H9 (cell line): ENCODE measurements at regions not wholly inside any gene's neighbourhood (a gene's known extent, or its start where the extent isn't known, plus 50 kb on each side); places are given as distances from the start of the nearest gene placed in this dataset.

Source experiments
- DNase-seq: peaks from one replicate; pipeline ENCODE4 v3.0.0-alpha.2; 2017
- H2AFZ ChIP-seq: one replicate; pipeline ENCODE4 v1.6.1; 2013; ENCODE audit warnings: mild to moderate bottlenecking, low read length, control low read depth, moderate library complexity
- H2AK5ac ChIP-seq: 2 replicates; pipeline ENCODE4 v1.6.1; 2013; ENCODE audit warnings: low read length, control low read depth, mixed read lengths; ENCODE audit not compliant: insufficient read length
- H2BK120ac ChIP-seq: one replicate; pipeline ENCODE4 v1.6.1; 2013; ENCODE audit warnings: low read depth, mild to moderate bottlenecking, low read length, control low read depth, inconsistent platforms; ENCODE audit not compliant: poor library complexity, severe bottlenecking
- H2BK12ac ChIP-seq: 2 replicates; pipeline ENCODE4 v1.6.1; 2013; ENCODE audit warnings: low read length, control low read depth, mixed read lengths, low read depth; ENCODE audit not compliant: insufficient read length
- H2BK15ac ChIP-seq: 2 replicates; pipeline ENCODE4 v1.6.1; 2013; ENCODE audit warnings: low read depth, low read length, control low read depth
- H2BK20ac ChIP-seq: one replicate; pipeline ENCODE4 v1.6.1; 2013; ENCODE audit warnings: low read depth, mild to moderate bottlenecking, low read length, control low read depth, inconsistent platforms; ENCODE audit not compliant: poor library complexity, severe bottlenecking
- H2BK5ac ChIP-seq: 2 replicates; pipeline ENCODE4 v1.6.1; 2013; ENCODE audit warnings: low read length, control low read depth, mixed read lengths; ENCODE audit not compliant: insufficient read length
- H3K14ac ChIP-seq: 2 replicates; pipeline ENCODE4 v1.6.1; 2013; ENCODE audit warnings: low read length, control low read depth; ENCODE audit not compliant: insufficient read depth
- H3K18ac ChIP-seq: 2 replicates; pipeline ENCODE4 v1.6.1; 2013; ENCODE audit warnings: low read depth, mild to moderate bottlenecking, mixed read lengths, low read length, control low read depth; ENCODE audit not compliant: insufficient read length
- H3K23ac ChIP-seq: 2 replicates; pipeline ENCODE4 v1.6.1; 2013; ENCODE audit warnings: low read length, control low read depth, mixed read lengths, low read depth; ENCODE audit not compliant: insufficient read length
- H3K23me2 ChIP-seq: 2 replicates; pipeline ENCODE4 v1.6.1; 2013; ENCODE audit warnings: low read depth, mild to moderate bottlenecking, mixed read lengths, low read length, control low read depth; ENCODE audit not compliant: insufficient read length, poor library complexity, severe bottlenecking
- H3K27ac ChIP-seq: 2 replicates; pipeline ENCODE4 v1.5.1; 2013; ENCODE audit warnings: low read length, control low read depth, mixed read lengths, low read depth; ENCODE audit not compliant: insufficient read length
- H3K27me3 ChIP-seq: 2 replicates; pipeline ENCODE4 v1.6.1; 2013; ENCODE audit warnings: low read length, control low read depth, inconsistent platforms; ENCODE audit not compliant: insufficient read depth
- H3K4ac ChIP-seq: 2 replicates; pipeline ENCODE4 v1.6.1; 2013; ENCODE audit warnings: low read depth, mild to moderate bottlenecking, control low read depth, inconsistent platforms, low read length, moderate library complexity
- H3K4me1 ChIP-seq: 2 replicates; pipeline ENCODE4 v1.6.1; 2013; ENCODE audit warnings: low read length, control low read depth, inconsistent platforms; ENCODE audit not compliant: insufficient read depth
- H3K4me2 ChIP-seq: 2 replicates; pipeline ENCODE4 v1.6.1; 2013; ENCODE audit warnings: low read length, control low read depth, mixed read lengths; ENCODE audit not compliant: insufficient read length, insufficient read depth
- H3K56ac ChIP-seq: 2 replicates; pipeline ENCODE4 v1.6.1; 2013; ENCODE audit warnings: low read depth, mild to moderate bottlenecking, mixed read lengths, low read length, control low read depth; ENCODE audit not compliant: insufficient read length
- H3K79me1 ChIP-seq: 2 replicates; pipeline ENCODE4 v1.6.1; 2013; ENCODE audit warnings: low read depth, mild to moderate bottlenecking, moderate library complexity, low read length, control low read depth, inconsistent platforms; ENCODE audit not compliant: insufficient read depth, poor library complexity, severe bottlenecking
- H3K79me2 ChIP-seq: 2 replicates; pipeline ENCODE4 v1.6.1; 2013; ENCODE audit warnings: low read length, control low read depth, inconsistent platforms; ENCODE audit not compliant: insufficient read depth
- H3K9ac ChIP-seq: 2 replicates; pipeline ENCODE4 v1.6.1; 2013; ENCODE audit warnings: low read length, control low read depth, mixed read lengths; ENCODE audit not compliant: insufficient read length; ENCODE audit errors: extremely low read depth
- H3K9me3 ChIP-seq: one replicate; pipeline ENCODE4 v1.6.1; 2013; ENCODE audit warnings: low read depth, low read length, inconsistent platforms; ENCODE audit not compliant: control insufficient read depth
- H3T11ph ChIP-seq: one replicate; pipeline ENCODE4 v1.6.1; 2013; ENCODE audit warnings: mild to moderate bottlenecking, low read length, control low read depth, inconsistent platforms
- H4K20me1 ChIP-seq: one replicate; pipeline ENCODE4 v1.6.1; 2013; ENCODE audit not compliant: control insufficient read depth, insufficient read length, insufficient read depth
- H4K5ac ChIP-seq: 2 replicates; pipeline ENCODE4 v1.6.1; 2013; ENCODE audit warnings: low read depth, mild to moderate bottlenecking, mixed read lengths, low read length, control low read depth; ENCODE audit not compliant: insufficient read length
- H4K8ac ChIP-seq: replicated peaks from 2 replicates; pipeline ENCODE4 v1.6.1; 2013; ENCODE audit warnings: low read length, control low read depth, mixed read lengths, low read depth; ENCODE audit not compliant: insufficient read length
- H4K91ac ChIP-seq: 2 replicates; pipeline ENCODE4 v1.6.1; 2013; ENCODE audit warnings: low read depth, mild to moderate bottlenecking, moderate library complexity, mixed read lengths, low read length, control low read depth; ENCODE audit not compliant: insufficient read length
- H3K27ac Mint-ChIP-seq, 3 experiments: 2 replicates in 2 of 3; 3 replicates in 1 of 3; pipeline ENCODE4 v1.8.0; 2020 to 2021; ENCODE audit warnings: mixed read lengths in 3 of 3, mild to moderate bottlenecking in 1 of 3, moderate library complexity in 1 of 3
- H3K27me3 Mint-ChIP-seq: 2 replicates; pipeline ENCODE4 v1.8.0; 2021; ENCODE audit warnings: low read depth, mild to moderate bottlenecking, moderate library complexity, mixed read lengths
- H3K36me3 Mint-ChIP-seq, 3 experiments: 2 replicates in 2 of 3; 3 replicates in 1 of 3; pipeline ENCODE4 v1.8.0; 2020 to 2021; ENCODE audit warnings: low read depth in 3 of 3, mixed read lengths in 3 of 3; ENCODE audit not compliant: insufficient read depth in 1 of 3
- H3K4me1 Mint-ChIP-seq, 2 experiments: 2 replicates each; pipeline ENCODE4 v1.8.0; 2020; ENCODE audit warnings: mixed read lengths in 2 of 2
- H3K4me3 Mint-ChIP-seq, 2 experiments: 2 replicates in 1 of 2; 3 replicates in 1 of 2; pipeline ENCODE4 v1.8.0; 2020 to 2021; ENCODE audit warnings: mild to moderate bottlenecking in 2 of 2, mixed read lengths in 2 of 2, moderate library complexity in 1 of 2
- H3K9me3 Mint-ChIP-seq, 2 experiments: 2 replicates in 1 of 2; 3 replicates in 1 of 2; pipeline ENCODE4 v1.8.0; 2020; ENCODE audit warnings: mild to moderate bottlenecking in 2 of 2, mixed read lengths in 2 of 2, moderate library complexity in 1 of 2
- CTCF ChIP-seq: fragments of 200-600 bp; sonication (generic); conservative IDR thresholded peaks from 3 replicates; pipeline ENCODE4 v1.8.0; 2021; ENCODE audit warnings: antibody characterized with exemption, mild to moderate bottlenecking
- WGBS: extraction: QIAGEN DNeasy Blood & Tissue Kit; methylation state at CpG from one replicate; pipeline ENCODE4 v1.1.7; 2013; ENCODE audit warnings: missing lambda C conversion rate, low lambda C conversion rate, mixed read lengths; ENCODE audit not compliant: insufficient read length; ENCODE audit errors: extremely low coverage; 5-methylcytosine and 5-hydroxymethylcytosine counted together

DNA sequence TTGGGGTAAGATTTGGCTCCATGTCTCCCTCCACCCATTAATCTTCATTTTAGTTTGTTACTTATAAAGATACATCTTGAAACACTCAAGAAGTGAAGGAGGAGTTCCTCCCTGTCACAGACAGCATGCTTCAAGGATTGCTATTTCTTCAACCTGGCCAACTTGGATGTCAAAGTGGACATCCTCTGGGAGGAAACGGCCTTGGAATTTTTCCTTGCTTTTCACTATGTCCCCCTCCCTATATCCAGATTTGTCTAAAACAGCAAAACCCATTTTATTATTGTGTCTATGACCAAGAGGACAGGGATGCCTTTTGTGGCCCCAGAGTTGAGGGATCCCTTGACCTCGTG lies 242.9 kb downstream of the LPIN1 start:
- Histone ChIP-seq H3K79me2 (no peaks in the 10 kb centered on the region), H3T11ph (no peak overlapping the region), H2AK5ac (no peak overlapping the region), H3K14ac (no peak overlapping the region), H3K4me2 (no peak overlapping the region), H4K20me1 (no peaks in the 10 kb centered on the region), H3K9ac (no peak overlapping the region), H3K18ac (no peak overlapping the region), H3K9me3 (no peaks in the 10 kb centered on the region), H4K91ac (no peak overlapping the region), H3K4me1 (peaks cover 10% of the 10 kb centered on the region; the same call in 1 of the 2 replicates), H3K27ac (no peak overlapping the region), H3K23me2 (no peaks in the 10 kb centered on the region), H2BK12ac (no peak overlapping the region), H3K79me1 (no peaks in the 10 kb centered on the region), H4K8ac (no peak overlapping the region), H3K23ac (no peak overlapping the region), H2AFZ (no peak overlapping the region), H4K5ac (no peak overlapping the region), H3K27me3 (no peaks in the 10 kb centered on the region), H3K4ac (no peak overlapping the region), H2BK5ac (no peak overlapping the region), H3K56ac (no peak overlapping the region), H2BK20ac (no peak overlapping the region), H2BK120ac (no peak overlapping the region), H2BK15ac (no peak overlapping the region)
- Mint-ChIP-seq H3K27me3 (peaks cover 2% of the 10 kb centered on the region; the same call in 1 of the 2 replicates), H3K4me3 (no peak overlapping the region), H3K27ac (no peak overlapping the region), H3K36me3 (peaks cover 0 to 2% (median 1%) of the 10 kb centered on the region in 3 experiments; a peak in 3 of 7 replicates), H3K9me3 (peaks cover 2 to 4% of the 10 kb centered on the region in 2 experiments; a peak in 4 of 5 replicates), H3K4me1 (peaks cover 12 to 25% of the 10 kb centered on the region in 2 experiments)
- DNase-seq = no peak
- TF ChIP-seq CTCF = no peak
- no CpG with 5 or more reads among the region's 2 CpGs for WGBS
